H1 (cell line): ENCODE measurements at regions not wholly inside any gene's neighbourhood (a gene's known extent, or its start where the extent isn't known, plus 50 kb on each side); places are given as distances from the start of the nearest gene placed in this dataset.

ENCODE experiments used
- BRCA1 ChIP-seq: IDR thresholded peaks from 2 replicates; pipeline ENCODE4 v1.6.1; 2012; ENCODE audit warnings: low read depth, low read length, improper control_type of control experiment
- EGR1 ChIP-seq: IDR thresholded peaks from 2 replicates; pipeline ENCODE4 v1.6.1; 2011; ENCODE audit warnings: low read depth, low read length, borderline replicate concordance
- TF ChIP-seq, protein P1 (sequence below): fragments of 300-600 bp; sonication (generic); IDR thresholded peaks from 2 replicates; pipeline ENCODE4 v1.7.1; 2012; ENCODE audit warnings: low read length, moderate library complexity, mild to moderate bottlenecking, inconsistent platforms; ENCODE audit not compliant: insufficient replicate concordance

DNA sequence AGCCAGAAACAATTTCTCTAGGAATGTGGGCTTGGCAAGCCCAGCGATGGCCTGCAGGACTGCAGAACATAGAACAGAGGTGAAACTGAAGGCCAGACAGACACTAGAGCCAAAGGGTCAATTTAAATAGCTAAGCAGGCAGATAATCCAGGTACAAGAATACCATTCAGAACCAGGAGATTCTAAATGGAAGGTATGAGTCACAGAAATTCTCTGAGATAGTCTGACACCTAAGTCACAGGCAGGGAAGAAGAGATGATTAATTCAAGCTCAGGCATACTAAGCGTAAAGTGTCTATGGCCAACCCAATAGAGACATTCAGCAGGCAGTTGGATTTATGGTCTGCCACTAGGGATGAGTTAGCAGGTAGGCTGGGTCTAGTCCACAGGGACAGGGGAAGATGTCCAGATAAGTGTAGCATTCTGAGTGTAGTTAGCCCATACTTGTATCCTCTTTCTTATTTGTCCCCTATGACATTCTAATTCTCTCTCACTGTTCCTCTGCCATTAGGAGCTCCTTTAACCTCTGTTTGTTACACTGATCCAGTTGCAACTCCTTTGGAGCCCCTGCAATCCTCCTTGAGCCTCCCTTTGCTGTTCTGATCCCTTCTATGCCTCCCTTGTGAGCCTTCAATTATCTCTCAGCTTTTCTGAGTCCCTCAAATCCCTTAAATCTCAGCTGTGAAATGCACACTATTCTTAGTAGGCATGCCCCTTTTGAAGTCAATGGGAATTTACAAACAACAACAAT is 383.8 kb downstream of the LMO4 start (continued):
- TF ChIP-seq, protein P1, sequence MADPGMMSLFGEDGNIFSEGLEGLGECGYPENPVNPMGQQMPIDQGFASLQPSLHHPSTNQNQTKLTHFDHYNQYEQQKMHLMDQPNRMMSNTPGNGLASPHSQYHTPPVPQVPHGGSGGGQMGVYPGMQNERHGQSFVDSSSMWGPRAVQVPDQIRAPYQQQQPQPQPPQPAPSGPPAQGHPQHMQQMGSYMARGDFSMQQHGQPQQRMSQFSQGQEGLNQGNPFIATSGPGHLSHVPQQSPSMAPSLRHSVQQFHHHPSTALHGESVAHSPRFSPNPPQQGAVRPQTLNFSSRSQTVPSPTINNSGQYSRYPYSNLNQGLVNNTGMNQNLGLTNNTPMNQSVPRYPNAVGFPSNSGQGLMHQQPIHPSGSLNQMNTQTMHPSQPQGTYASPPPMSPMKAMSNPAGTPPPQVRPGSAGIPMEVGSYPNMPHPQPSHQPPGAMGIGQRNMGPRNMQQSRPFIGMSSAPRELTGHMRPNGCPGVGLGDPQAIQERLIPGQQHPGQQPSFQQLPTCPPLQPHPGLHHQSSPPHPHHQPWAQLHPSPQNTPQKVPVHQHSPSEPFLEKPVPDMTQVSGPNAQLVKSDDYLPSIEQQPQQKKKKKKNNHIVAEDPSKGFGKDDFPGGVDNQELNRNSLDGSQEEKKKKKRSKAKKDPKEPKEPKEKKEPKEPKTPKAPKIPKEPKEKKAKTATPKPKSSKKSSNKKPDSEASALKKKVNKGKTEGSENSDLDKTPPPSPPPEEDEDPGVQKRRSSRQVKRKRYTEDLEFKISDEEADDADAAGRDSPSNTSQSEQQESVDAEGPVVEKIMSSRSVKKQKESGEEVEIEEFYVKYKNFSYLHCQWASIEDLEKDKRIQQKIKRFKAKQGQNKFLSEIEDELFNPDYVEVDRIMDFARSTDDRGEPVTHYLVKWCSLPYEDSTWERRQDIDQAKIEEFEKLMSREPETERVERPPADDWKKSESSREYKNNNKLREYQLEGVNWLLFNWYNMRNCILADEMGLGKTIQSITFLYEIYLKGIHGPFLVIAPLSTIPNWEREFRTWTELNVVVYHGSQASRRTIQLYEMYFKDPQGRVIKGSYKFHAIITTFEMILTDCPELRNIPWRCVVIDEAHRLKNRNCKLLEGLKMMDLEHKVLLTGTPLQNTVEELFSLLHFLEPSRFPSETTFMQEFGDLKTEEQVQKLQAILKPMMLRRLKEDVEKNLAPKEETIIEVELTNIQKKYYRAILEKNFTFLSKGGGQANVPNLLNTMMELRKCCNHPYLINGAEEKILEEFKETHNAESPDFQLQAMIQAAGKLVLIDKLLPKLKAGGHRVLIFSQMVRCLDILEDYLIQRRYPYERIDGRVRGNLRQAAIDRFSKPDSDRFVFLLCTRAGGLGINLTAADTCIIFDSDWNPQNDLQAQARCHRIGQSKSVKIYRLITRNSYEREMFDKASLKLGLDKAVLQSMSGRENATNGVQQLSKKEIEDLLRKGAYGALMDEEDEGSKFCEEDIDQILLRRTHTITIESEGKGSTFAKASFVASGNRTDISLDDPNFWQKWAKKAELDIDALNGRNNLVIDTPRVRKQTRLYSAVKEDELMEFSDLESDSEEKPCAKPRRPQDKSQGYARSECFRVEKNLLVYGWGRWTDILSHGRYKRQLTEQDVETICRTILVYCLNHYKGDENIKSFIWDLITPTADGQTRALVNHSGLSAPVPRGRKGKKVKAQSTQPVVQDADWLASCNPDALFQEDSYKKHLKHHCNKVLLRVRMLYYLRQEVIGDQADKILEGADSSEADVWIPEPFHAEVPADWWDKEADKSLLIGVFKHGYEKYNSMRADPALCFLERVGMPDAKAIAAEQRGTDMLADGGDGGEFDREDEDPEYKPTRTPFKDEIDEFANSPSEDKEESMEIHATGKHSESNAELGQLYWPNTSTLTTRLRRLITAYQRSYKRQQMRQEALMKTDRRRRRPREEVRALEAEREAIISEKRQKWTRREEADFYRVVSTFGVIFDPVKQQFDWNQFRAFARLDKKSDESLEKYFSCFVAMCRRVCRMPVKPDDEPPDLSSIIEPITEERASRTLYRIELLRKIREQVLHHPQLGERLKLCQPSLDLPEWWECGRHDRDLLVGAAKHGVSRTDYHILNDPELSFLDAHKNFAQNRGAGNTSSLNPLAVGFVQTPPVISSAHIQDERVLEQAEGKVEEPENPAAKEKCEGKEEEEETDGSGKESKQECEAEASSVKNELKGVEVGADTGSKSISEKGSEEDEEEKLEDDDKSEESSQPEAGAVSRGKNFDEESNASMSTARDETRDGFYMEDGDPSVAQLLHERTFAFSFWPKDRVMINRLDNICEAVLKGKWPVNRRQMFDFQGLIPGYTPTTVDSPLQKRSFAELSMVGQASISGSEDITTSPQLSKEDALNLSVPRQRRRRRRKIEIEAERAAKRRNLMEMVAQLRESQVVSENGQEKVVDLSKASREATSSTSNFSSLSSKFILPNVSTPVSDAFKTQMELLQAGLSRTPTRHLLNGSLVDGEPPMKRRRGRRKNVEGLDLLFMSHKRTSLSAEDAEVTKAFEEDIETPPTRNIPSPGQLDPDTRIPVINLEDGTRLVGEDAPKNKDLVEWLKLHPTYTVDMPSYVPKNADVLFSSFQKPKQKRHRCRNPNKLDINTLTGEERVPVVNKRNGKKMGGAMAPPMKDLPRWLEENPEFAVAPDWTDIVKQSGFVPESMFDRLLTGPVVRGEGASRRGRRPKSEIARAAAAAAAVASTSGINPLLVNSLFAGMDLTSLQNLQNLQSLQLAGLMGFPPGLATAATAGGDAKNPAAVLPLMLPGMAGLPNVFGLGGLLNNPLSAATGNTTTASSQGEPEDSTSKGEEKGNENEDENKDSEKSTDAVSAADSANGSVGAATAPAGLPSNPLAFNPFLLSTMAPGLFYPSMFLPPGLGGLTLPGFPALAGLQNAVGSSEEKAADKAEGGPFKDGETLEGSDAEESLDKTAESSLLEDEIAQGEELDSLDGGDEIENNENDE, result no peak
- TF ChIP-seq EGR1 (no peak), BRCA1 (no peak)
